ENCODE measurements at regions not wholly inside any gene's neighbourhood (a gene's known extent, or its start where the extent isn't known, plus 50 kb on each side); places are given as distances from the start of the nearest gene placed in this dataset.

- H2BK5ac ChIP-seq (ENCODE audit: low read length), result no peak overlapping the region
- no peaks in the 10 kb centered on the region for H3K9me3 ChIP-seq (replicated peaks in 1 of 2; ENCODE audit: control insufficient read depth in 2 of 2, insufficient read depth in 1 of 2, low read depth in 1 of 2, low read length in 2 of 2)
- H3K27ac ChIP-seq (replicated peaks; ENCODE audit: low read length), result no peak overlapping the region
- H3K27me3 ChIP-seq (ENCODE audit: control insufficient read depth in 3 of 3, insufficient read depth in 3 of 3, low read depth in 1 of 3, low read length in 3 of 3), result peaks cover 0 to 9% (median 0%) of the 10 kb centered on the region in 3 experiments
- H3K4me1 ChIP-seq (ENCODE audit: control insufficient read depth in 2 of 2, insufficient read depth in 1 of 2, low read depth in 1 of 2, low read length in 2 of 2), result peaks cover 0 to 7% of the 10 kb centered on the region in 2 donors
- no peak overlapping the region for H4K91ac ChIP-seq (ENCODE audit: low read depth, low read length, poor library complexity)
- no peak overlapping the region for H3K4me3 ChIP-seq (ENCODE audit: low read length in 2 of 2)
- H2BK120ac ChIP-seq (ENCODE audit: low read depth, low read length), result no peak overlapping the region
- no peak overlapping the region for H3K23ac ChIP-seq (ENCODE audit: low read depth, low read length, poor library complexity)
- no peaks in the 10 kb centered on the region for H3K36me3 ChIP-seq (replicated peaks in 1 of 2; ENCODE audit: control insufficient read depth in 2 of 2, insufficient read depth in 2 of 2, low read length in 2 of 2)
- no peak overlapping the region for H3K18ac ChIP-seq (ENCODE audit: low read length)
- no peak overlapping the region for H4K8ac ChIP-seq (ENCODE audit: low read depth, low read length)
- no peak overlapping the region for H3K9ac ChIP-seq (ENCODE audit: low read depth, low read length, poor library complexity)
- H3K79me1 ChIP-seq (ENCODE audit: low read depth, low read length), result no peaks in the 10 kb centered on the region
- no peak for DNase-seq (ENCODE audit: low spot score)
- no peak overlapping the region for H3K14ac ChIP-seq (ENCODE audit: low read length)
- H2BK12ac ChIP-seq (ENCODE audit: low read length), result no peak overlapping the region
- no CpG with 5 or more reads among the region's 4 CpGs for WGBS, 2 donors (ENCODE audit: extremely low coverage in 2 of 2, insufficient read length in 2 of 2, insufficient replicate concordance in 1 of 2)
- no peak overlapping the region for H3K4me2 ChIP-seq (ENCODE audit: insufficient read depth, low read length, poor library complexity, severe bottlenecking)
- H3K4ac ChIP-seq (ENCODE audit: low read length), result no peak overlapping the region
- no peak overlapping the region for H2BK15ac ChIP-seq (ENCODE audit: low read length)
- no peak overlapping the region for H2AFZ ChIP-seq (ENCODE audit: low read length)
- H2AK5ac ChIP-seq (ENCODE audit: low read depth, low read length), result no peak overlapping the region
Measured at GRCh38 chr20:40765814-40766480, 76.9 kb upstream of the MAFB start.

- no CpG with 5 or more reads among the region's 5 CpGs for WGBS, 2 donors (ENCODE audit: extremely low coverage in 2 of 2, insufficient read length in 2 of 2, insufficient replicate concordance in 1 of 2)
Measured at GRCh38 chr20:40766790-40767614, 78.0 kb upstream of the MAFB start.

DNA sequence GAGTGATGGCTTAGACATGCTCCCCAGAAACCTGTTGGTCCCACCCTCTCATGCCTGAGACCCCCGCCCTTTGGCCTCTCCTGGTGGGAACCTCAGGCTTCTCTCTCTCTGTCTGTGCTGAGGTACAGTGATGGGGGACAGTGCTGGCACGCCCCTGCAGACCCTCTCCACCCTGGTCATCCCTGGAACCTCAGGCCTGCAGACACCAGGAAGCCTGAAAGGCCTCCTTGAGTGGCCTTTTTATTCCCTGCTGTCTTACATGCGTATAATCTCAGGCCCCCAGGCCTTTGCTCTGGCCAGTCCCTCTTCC is 78.5 kb upstream of the MAFB start:
- Histone ChIP-seq H3K4me3 (ENCODE audit: low read length in 2 of 2) (no peak overlapping the region), H2BK120ac (ENCODE audit: low read depth, low read length) (no peak overlapping the region), H2BK5ac (ENCODE audit: low read length) (no peak overlapping the region), H3K79me1 (ENCODE audit: low read depth, low read length) (no peaks in the 10 kb centered on the region), H3K4me2 (ENCODE audit: insufficient read depth, low read length, poor library complexity, severe bottlenecking) (no peak overlapping the region), H3K14ac (ENCODE audit: low read length) (no peak overlapping the region), H3K4me1 (ENCODE audit: control insufficient read depth in 2 of 2, insufficient read depth in 1 of 2, low read depth in 1 of 2, low read length in 2 of 2) (peaks cover 0 to 4% of the 10 kb centered on the region in 2 donors), H3K27ac (replicated peaks; ENCODE audit: low read length) (no peak overlapping the region), H3K18ac (ENCODE audit: low read length) (no peak overlapping the region), H2BK15ac (ENCODE audit: low read length) (no peak overlapping the region), H4K91ac (ENCODE audit: low read depth, low read length, poor library complexity) (no peak overlapping the region), H3K4ac (ENCODE audit: low read length) (no peak overlapping the region), H3K27me3 (ENCODE audit: control insufficient read depth in 3 of 3, insufficient read depth in 3 of 3, low read depth in 1 of 3, low read length in 3 of 3) (peaks cover 0 to 9% (median 0%) of the 10 kb centered on the region in 3 experiments), H3K9ac (ENCODE audit: low read depth, low read length, poor library complexity) (no peak overlapping the region), H3K9me3 (replicated peaks in 1 of 2; ENCODE audit: control insufficient read depth in 2 of 2, insufficient read depth in 1 of 2, low read depth in 1 of 2, low read length in 2 of 2) (no peaks in the 10 kb centered on the region), H3K36me3 (replicated peaks in 1 of 2; ENCODE audit: control insufficient read depth in 2 of 2, insufficient read depth in 2 of 2, low read length in 2 of 2) (no peaks in the 10 kb centered on the region), H2AFZ (ENCODE audit: low read length) (no peak overlapping the region), H4K8ac (ENCODE audit: low read depth, low read length) (no peak overlapping the region), H3K23ac (ENCODE audit: low read depth, low read length, poor library complexity) (no peak overlapping the region), H2BK12ac (ENCODE audit: low read length) (no peak overlapping the region), H2AK5ac (ENCODE audit: low read depth, low read length) (no peak overlapping the region)
- no CpG with 5 or more reads among the region's 3 CpGs for WGBS, 2 donors (ENCODE audit: extremely low coverage in 2 of 2, insufficient read length in 2 of 2, insufficient replicate concordance in 1 of 2)
- DNase-seq (ENCODE audit: low spot score), result no peak

More at GRCh38 chr20:40766790-40767614, 78.0 kb upstream of the MAFB start:
- Histone ChIP-seq H3K9me3 (replicated peaks in 1 of 2; ENCODE audit: control insufficient read depth in 2 of 2, insufficient read depth in 1 of 2, low read depth in 1 of 2, low read length in 2 of 2) (no peaks in the 10 kb centered on the region), H3K79me1 (ENCODE audit: low read depth, low read length) (no peaks in the 10 kb centered on the region), H3K9ac (ENCODE audit: low read depth, low read length, poor library complexity) (no peak overlapping the region), H2BK120ac (ENCODE audit: low read depth, low read length) (no peak overlapping the region), H2AK5ac (ENCODE audit: low read depth, low read length) (no peak overlapping the region), H3K14ac (ENCODE audit: low read length) (no peak overlapping the region), H4K8ac (ENCODE audit: low read depth, low read length) (no peak overlapping the region), H4K91ac (ENCODE audit: low read depth, low read length, poor library complexity) (no peak overlapping the region), H3K4ac (ENCODE audit: low read length) (no peak overlapping the region), H3K4me2 (ENCODE audit: insufficient read depth, low read length, poor library complexity, severe bottlenecking) (no peak overlapping the region), H3K4me1 (ENCODE audit: control insufficient read depth in 2 of 2, insufficient read depth in 1 of 2, low read depth in 1 of 2, low read length in 2 of 2) (peaks cover 0 to 7% of the 10 kb centered on the region in 2 donors), H3K27me3 (ENCODE audit: control insufficient read depth in 3 of 3, insufficient read depth in 3 of 3, low read depth in 1 of 3, low read length in 3 of 3) (peaks cover 0 to 9% (median 0%) of the 10 kb centered on the region in 3 experiments), H2AFZ (ENCODE audit: low read length) (no peak overlapping the region), H3K23ac (ENCODE audit: low read depth, low read length, poor library complexity) (no peak overlapping the region), H2BK5ac (ENCODE audit: low read length) (no peak overlapping the region), H3K18ac (ENCODE audit: low read length) (no peak overlapping the region), H3K36me3 (replicated peaks in 1 of 2; ENCODE audit: control insufficient read depth in 2 of 2, insufficient read depth in 2 of 2, low read length in 2 of 2) (no peaks in the 10 kb centered on the region), H3K4me3 (ENCODE audit: low read length in 2 of 2) (no peak overlapping the region), H2BK12ac (ENCODE audit: low read length) (no peak overlapping the region), H2BK15ac (ENCODE audit: low read length) (no peak overlapping the region), H3K27ac (replicated peaks; ENCODE audit: low read length) (no peak overlapping the region)
- DNase-seq (ENCODE audit: low spot score), result no peak

- Histone ChIP-seq H3K27me3 (ENCODE audit: control insufficient read depth in 3 of 3, insufficient read depth in 3 of 3, low read depth in 1 of 3, low read length in 3 of 3) (peaks cover 0 to 9% (median 0%) of the 10 kb centered on the region in 3 experiments), H3K9ac (ENCODE audit: low read depth, low read length, poor library complexity) (no peak overlapping the region), H3K23ac (ENCODE audit: low read depth, low read length, poor library complexity) (no peak overlapping the region), H2AFZ (ENCODE audit: low read length) (no peak overlapping the region), H3K27ac (replicated peaks; ENCODE audit: low read length) (no peak overlapping the region), H3K9me3 (replicated peaks in 1 of 2; ENCODE audit: control insufficient read depth in 2 of 2, insufficient read depth in 1 of 2, low read depth in 1 of 2, low read length in 2 of 2) (no peaks in the 10 kb centered on the region), H3K36me3 (replicated peaks in 1 of 2; ENCODE audit: control insufficient read depth in 2 of 2, insufficient read depth in 2 of 2, low read length in 2 of 2) (no peaks in the 10 kb centered on the region), H3K4ac (ENCODE audit: low read length) (no peak overlapping the region), H2BK120ac (ENCODE audit: low read depth, low read length) (no peak overlapping the region), H4K91ac (ENCODE audit: low read depth, low read length, poor library complexity) (no peak overlapping the region), H3K79me1 (ENCODE audit: low read depth, low read length) (no peaks in the 10 kb centered on the region), H3K4me1 (ENCODE audit: control insufficient read depth in 2 of 2, insufficient read depth in 1 of 2, low read depth in 1 of 2, low read length in 2 of 2) (peaks cover 0 to 4% of the 10 kb centered on the region in 2 donors), H2BK12ac (ENCODE audit: low read length) (no peak overlapping the region), H2BK15ac (ENCODE audit: low read length) (no peak overlapping the region), H3K18ac (ENCODE audit: low read length) (no peak overlapping the region), H4K8ac (ENCODE audit: low read depth, low read length) (no peak overlapping the region), H3K4me2 (ENCODE audit: insufficient read depth, low read length, poor library complexity, severe bottlenecking) (no peak overlapping the region), H3K4me3 (ENCODE audit: low read length in 2 of 2) (no peak overlapping the region), H3K14ac (ENCODE audit: low read length) (no peak overlapping the region), H2BK5ac (ENCODE audit: low read length) (no peak overlapping the region), H2AK5ac (ENCODE audit: low read depth, low read length) (no peak overlapping the region)
- WGBS, 2 donors (ENCODE audit: extremely low coverage in 2 of 2, insufficient read length in 2 of 2, insufficient replicate concordance in 1 of 2), result no CpG with 5 or more reads among the region's 3 CpGs
- no peak for DNase-seq (ENCODE audit: low spot score)
Measured at GRCh38 chr20:40768105-40768504, 79.1 kb upstream of the MAFB start.

Measured in neuronal stem cell (in vitro differentiated cells).